ENCODE measurements at regions not wholly inside any gene's neighbourhood (a gene's known extent, or its start where the extent isn't known, plus 50 kb on each side); places are given as distances from the start of the nearest gene placed in this dataset.

DNA sequence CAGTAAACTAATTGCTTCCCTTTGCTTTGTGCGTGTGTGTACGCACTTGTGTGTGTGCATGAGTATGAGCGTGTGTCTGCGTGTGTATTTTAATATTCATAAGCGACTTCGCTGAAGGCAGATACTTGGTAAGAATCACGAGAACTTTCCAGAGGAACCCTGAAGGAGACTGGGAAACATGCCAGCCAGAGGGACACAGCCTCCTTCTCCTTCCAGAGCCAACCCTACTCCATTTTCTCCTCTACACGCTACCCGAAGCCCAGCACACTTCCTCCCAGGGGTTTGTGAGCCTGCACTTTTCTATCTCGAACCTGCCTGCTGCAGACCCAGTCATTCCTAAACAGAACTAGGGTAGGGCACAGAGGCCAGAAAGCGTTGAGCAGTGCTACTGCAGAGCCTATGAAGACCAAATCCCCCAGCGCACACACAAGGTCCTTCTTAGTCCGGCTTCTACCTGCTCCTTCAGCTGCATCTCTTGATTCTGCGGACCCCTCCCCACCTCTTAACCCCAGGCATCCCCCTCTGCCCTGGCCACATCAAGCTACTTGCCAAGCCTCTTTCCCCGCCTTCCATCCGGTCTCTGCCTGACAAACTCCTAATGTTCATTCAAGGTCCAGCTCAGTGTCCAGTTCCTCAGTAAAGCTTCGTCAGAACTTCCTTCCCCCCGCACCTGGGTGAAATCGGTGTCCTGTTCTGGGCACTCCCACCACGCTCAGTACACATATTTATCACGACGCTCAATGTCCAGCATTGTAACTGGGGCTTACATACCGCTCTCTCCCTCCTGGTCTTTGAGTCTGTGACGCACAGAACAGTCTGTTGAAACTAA is 191.8 kb downstream of the FAM43A start:
- Histone ChIP-seq H4K91ac (ENCODE audit: insufficient read length, low read depth, low read length) (no peak overlapping the region), H4K8ac (replicated peaks; ENCODE audit: insufficient read length, low read depth, low read length) (no peak overlapping the region), H2BK5ac (ENCODE audit: insufficient read length, low read length) (no peak overlapping the region), H2BK120ac (ENCODE audit: low read depth, low read length, poor library complexity, severe bottlenecking) (no peak overlapping the region), H3K18ac (ENCODE audit: insufficient read length, low read depth, low read length) (no peak overlapping the region), H3K23me2 (ENCODE audit: insufficient read length, low read depth, low read length, poor library complexity, severe bottlenecking) (no peaks in the 10 kb centered on the region), H3K79me1 (ENCODE audit: insufficient read depth, low read depth, low read length, poor library complexity, severe bottlenecking) (no peaks in the 10 kb centered on the region), H2BK12ac (ENCODE audit: insufficient read length, low read depth, low read length) (no peak overlapping the region), H2AK5ac (ENCODE audit: insufficient read length, low read length) (no peak overlapping the region), H4K20me1 (ENCODE audit: control insufficient read depth, insufficient read depth, insufficient read length) (no peaks in the 10 kb centered on the region), H3K4ac (ENCODE audit: low read depth, low read length) (no peak overlapping the region), H4K5ac (ENCODE audit: insufficient read length, low read depth, low read length) (no peak overlapping the region), H3K4me1 (ENCODE audit: insufficient read depth, low read length) (no peaks in the 10 kb centered on the region), H3T11ph (ENCODE audit: low read length) (no peak overlapping the region), H3K27ac (ENCODE audit: insufficient read length, low read depth, low read length) (no peak overlapping the region), H3K27me3 (ENCODE audit: insufficient read depth, low read length) (no peaks in the 10 kb centered on the region), H3K14ac (ENCODE audit: insufficient read depth, low read length) (peak overlapping the region; percentile 41; the same call in 1 of the 2 replicates), H2BK20ac (ENCODE audit: low read depth, low read length, poor library complexity, severe bottlenecking) (no peak overlapping the region), H3K23ac (ENCODE audit: insufficient read length, low read depth, low read length) (no peak overlapping the region), H3K79me2 (ENCODE audit: insufficient read depth, low read length) (no peaks in the 10 kb centered on the region), H3K4me2 (ENCODE audit: insufficient read depth, insufficient read length, low read length) (no peak overlapping the region), H2AFZ (ENCODE audit: low read length) (no peak overlapping the region), H3K9ac (ENCODE audit: extremely low read depth, insufficient read length, low read length) (no peak overlapping the region), H3K9me3 (ENCODE audit: control insufficient read depth, low read depth, low read length) (no peaks in the 10 kb centered on the region), H2BK15ac (ENCODE audit: low read depth, low read length) (no peak overlapping the region), H3K56ac (ENCODE audit: insufficient read length, low read depth, low read length) (no peak overlapping the region)
- H3K27ac Mint-ChIP-seq, result no peak overlapping the region
- peaks cover 7 to 9% of the 10 kb centered on the region in 2 experiments for H3K4me1 Mint-ChIP-seq
- peaks cover 0 to 2% of the 10 kb centered on the region in 2 experiments; a peak in 1 of 5 replicates for H3K9me3 Mint-ChIP-seq
- no peaks in the 10 kb centered on the region; a peak in 1 of 7 replicates for H3K36me3 Mint-ChIP-seq (ENCODE audit: insufficient read depth in 1 of 3, low read depth in 3 of 3)
- WGBS (ENCODE audit: extremely low coverage, insufficient read length, low lambda C conversion rate), result no CpG with 5 or more reads among the region's 24 CpGs
- H3K27me3 Mint-ChIP-seq (ENCODE audit: low read depth), result peaks cover 5% of the 10 kb centered on the region
- peak; percentile 11 for DNase-seq
- no peak overlapping the region for H3K4me3 Mint-ChIP-seq
- TF ChIP-seq, protein P1, sequence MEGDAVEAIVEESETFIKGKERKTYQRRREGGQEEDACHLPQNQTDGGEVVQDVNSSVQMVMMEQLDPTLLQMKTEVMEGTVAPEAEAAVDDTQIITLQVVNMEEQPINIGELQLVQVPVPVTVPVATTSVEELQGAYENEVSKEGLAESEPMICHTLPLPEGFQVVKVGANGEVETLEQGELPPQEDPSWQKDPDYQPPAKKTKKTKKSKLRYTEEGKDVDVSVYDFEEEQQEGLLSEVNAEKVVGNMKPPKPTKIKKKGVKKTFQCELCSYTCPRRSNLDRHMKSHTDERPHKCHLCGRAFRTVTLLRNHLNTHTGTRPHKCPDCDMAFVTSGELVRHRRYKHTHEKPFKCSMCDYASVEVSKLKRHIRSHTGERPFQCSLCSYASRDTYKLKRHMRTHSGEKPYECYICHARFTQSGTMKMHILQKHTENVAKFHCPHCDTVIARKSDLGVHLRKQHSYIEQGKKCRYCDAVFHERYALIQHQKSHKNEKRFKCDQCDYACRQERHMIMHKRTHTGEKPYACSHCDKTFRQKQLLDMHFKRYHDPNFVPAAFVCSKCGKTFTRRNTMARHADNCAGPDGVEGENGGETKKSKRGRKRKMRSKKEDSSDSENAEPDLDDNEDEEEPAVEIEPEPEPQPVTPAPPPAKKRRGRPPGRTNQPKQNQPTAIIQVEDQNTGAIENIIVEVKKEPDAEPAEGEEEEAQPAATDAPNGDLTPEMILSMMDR (conservative IDR thresholded peaks at IDR 0.05), result no peak
